ENCODE measurements at regions not wholly inside any gene's neighbourhood (a gene's known extent, or its start where the extent isn't known, plus 50 kb on each side); places are given as distances from the start of the nearest gene placed in this dataset.

DNA sequence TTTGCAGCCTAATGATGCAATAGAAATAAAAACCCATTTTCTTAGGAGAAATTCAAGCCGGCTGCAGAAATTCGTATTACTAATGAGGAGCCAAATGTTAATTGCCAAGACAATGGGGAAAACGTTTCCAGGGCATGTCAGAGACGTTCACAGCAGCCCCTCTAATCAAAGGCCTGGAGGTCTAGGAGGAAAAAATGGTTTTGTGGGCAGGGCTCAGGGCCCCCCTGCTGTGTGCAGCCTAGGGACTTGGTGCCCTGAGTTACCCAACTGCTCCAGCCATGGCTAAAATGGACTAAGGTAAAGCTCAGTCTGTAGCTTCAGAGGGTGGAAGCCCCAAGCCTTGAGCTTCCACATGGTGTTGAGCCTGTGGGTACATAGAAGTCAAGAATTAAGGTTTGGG is 461.4 kb downstream of the FAT4 start:
- Histone ChIP-seq H3K27me3 (ENCODE audit: insufficient read depth, poor library complexity, severe bottlenecking) (no peaks in the 10 kb centered on the region), H3K27ac (replicated peaks) (no peak overlapping the region), H3K4me3 (replicated peaks; ENCODE audit: insufficient read depth, low read length) (no peak overlapping the region)
- TF ChIP-seq SPI1 (IDR thresholded peaks at IDR 0.05; ENCODE audit: borderline replicate concordance, low read depth) (no peak), GABPA (IDR thresholded peaks at IDR 0.05; ENCODE audit: low read depth) (no peak), CTCF (IDR thresholded peaks at IDR 0.05; ENCODE audit: insufficient read depth, low read length) (no peak), POLR2AphosphoS5 (IDR thresholded peaks at IDR 0.05; ENCODE audit: low read depth) (no peak), REST (IDR thresholded peaks at IDR 0.05; ENCODE audit: insufficient replicate concordance, low read depth) (no peak)
- no peak for DNase-seq (ENCODE audit: low read depth in 1 of 2, low spot score in 1 of 2)

DNA sequence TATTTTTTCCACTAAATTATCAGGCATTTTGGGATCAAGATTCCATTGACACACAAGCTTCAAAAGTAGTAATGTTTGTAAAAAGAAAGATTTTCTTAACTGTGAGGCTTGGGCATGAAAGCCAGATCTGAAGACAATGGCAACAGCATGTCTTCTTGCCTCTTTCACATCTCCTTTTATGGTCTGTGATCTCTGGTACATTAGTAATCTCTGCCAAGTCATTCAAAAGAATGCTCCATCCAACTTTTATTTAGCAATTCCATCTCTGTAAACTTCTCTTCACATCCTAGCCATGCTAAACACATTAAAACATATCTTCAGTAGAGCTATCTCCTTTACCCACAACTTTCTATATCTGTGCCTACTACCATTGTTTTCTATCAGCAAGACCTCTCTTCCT is 465.4 kb downstream of the FAT4 start:
- TF ChIP-seq CTCF (IDR thresholded peaks at IDR 0.05; ENCODE audit: insufficient read depth, low read length) = no peak
- TF ChIP-seq SPI1 (IDR thresholded peaks at IDR 0.05; ENCODE audit: borderline replicate concordance, low read depth) = no peak
- TF ChIP-seq GABPA (IDR thresholded peaks at IDR 0.05; ENCODE audit: low read depth) = no peak
- no peak for TF ChIP-seq REST (IDR thresholded peaks at IDR 0.05; ENCODE audit: insufficient replicate concordance, low read depth)
- TF ChIP-seq POLR2AphosphoS5 (IDR thresholded peaks at IDR 0.05; ENCODE audit: low read depth) = no peak
- no peak for DNase-seq (ENCODE audit: low read depth in 1 of 2, low spot score in 1 of 2)
- Histone ChIP-seq H3K4me3 (replicated peaks; ENCODE audit: insufficient read depth, low read length) (no peak overlapping the region), H3K27me3 (ENCODE audit: insufficient read depth, poor library complexity, severe bottlenecking) (no peaks in the 10 kb centered on the region), H3K27ac (replicated peaks) (no peak overlapping the region)

- no peaks in the 10 kb centered on the region for H3K27me3 ChIP-seq (ENCODE audit: insufficient read depth, poor library complexity, severe bottlenecking)
- no peak for DNase-seq (ENCODE audit: low read depth in 1 of 2, low spot score in 1 of 2)
- TF ChIP-seq CTCF (IDR thresholded peaks at IDR 0.05; ENCODE audit: insufficient read depth, low read length) = no peak
- H3K4me3 ChIP-seq (replicated peaks; ENCODE audit: insufficient read depth, low read length) = no peak overlapping the region
- H3K27ac ChIP-seq (replicated peaks) = no peak overlapping the region
Observed at GRCh38 chr4:125780747-125781146, 466.0 kb downstream of the FAT4 start.

GRCh38 chr4:125781651-125782050 is 466.9 kb downstream of the FAT4 start:
- Histone ChIP-seq H3K27ac (replicated peaks) (no peak overlapping the region), H3K4me3 (replicated peaks; ENCODE audit: insufficient read depth, low read length) (no peak overlapping the region), H3K27me3 (ENCODE audit: insufficient read depth, poor library complexity, severe bottlenecking) (no peaks in the 10 kb centered on the region)
- no peak for DNase-seq (ENCODE audit: low read depth in 1 of 2, low spot score in 1 of 2)
- TF ChIP-seq CTCF (IDR thresholded peaks at IDR 0.05; ENCODE audit: insufficient read depth, low read length) (no peak), POLR2AphosphoS5 (IDR thresholded peaks at IDR 0.05; ENCODE audit: low read depth) (no peak), SPI1 (IDR thresholded peaks at IDR 0.05; ENCODE audit: borderline replicate concordance, low read depth) (no peak), GABPA (IDR thresholded peaks at IDR 0.05; ENCODE audit: low read depth) (no peak), REST (IDR thresholded peaks at IDR 0.05; ENCODE audit: insufficient replicate concordance, low read depth) (no peak)

Measured in HL-60 (cell line).